Inflammatory macrophage treated with lipopolysaccharide for 1 hour (primary cell): ENCODE measurements at regions not wholly inside any gene's neighbourhood (a gene's known extent, or its start where the extent isn't known, plus 50 kb on each side); places are given as distances from the start of the nearest gene placed in this dataset.

ENCODE experiments used
- DNase-seq, 2 donors: peaks; one replicate each; pipeline ENCODE4 v3.0.0-alpha.2; 2020 to 2022

- peak; percentile 22 to 25 for DNase-seq
Measured at GRCh38 chr4:144903953-144904711, 193.9 kb downstream of the ANAPC10 start.

- DNase-seq: no peak
Measured at GRCh38 chr4:144905286-144905685, 192.7 kb downstream of the ANAPC10 start.

GRCh38 chr4:144906181-144906925 is 191.6 kb downstream of the ANAPC10 start:
- peak; percentile 12 to 19 for DNase-seq

- no peak for DNase-seq
Measured at GRCh38 chr4:144910723-144911122, 187.3 kb downstream of the ANAPC10 start.
